ENCODE measurements at regions not wholly inside any gene's neighbourhood (a gene's known extent, or its start where the extent isn't known, plus 50 kb on each side); places are given as distances from the start of the nearest gene placed in this dataset.
"Not testable (repeated sequence)": the region's sequence is repeated elsewhere in the genome, so short reads cannot be mapped to it uniquely, and the experiment has no call there.

DNA sequence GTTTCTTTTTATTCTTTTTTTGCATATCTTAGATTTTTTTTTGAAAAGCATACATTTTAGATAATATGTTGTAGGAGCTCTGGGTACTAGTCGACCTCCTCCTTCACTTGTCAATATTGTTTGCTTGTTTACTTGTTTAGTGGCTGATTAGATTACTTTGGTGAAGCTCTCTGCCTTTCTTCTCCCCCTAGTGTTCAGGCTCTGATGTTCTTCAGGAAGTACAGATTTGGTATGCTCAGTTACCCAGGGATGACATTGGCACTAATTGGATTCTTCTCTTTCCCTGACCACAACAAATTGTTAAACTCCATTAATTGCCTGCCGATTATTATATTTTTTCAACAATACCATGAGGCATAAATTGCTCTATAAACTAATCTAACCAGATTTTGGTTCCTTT lies 491.2 kb downstream of the SUCLG1 start:
- Histone ChIP-seq H3K79me2 (ENCODE audit: control insufficient read depth, insufficient read depth, low read length) (no peaks in the 10 kb centered on the region), H3K4me2 (ENCODE audit: extremely low read depth, insufficient read depth, low read length) (no peak overlapping the region), H3K27me3 (ENCODE audit: control insufficient read depth, insufficient read depth, low read length) (no peaks in the 10 kb centered on the region), H2AFZ (ENCODE audit: low read length) (no peak overlapping the region), H3K4me3 (replicated peaks in 1 of 4; ENCODE audit: control extremely low read depth in 1 of 4, insufficient read depth in 1 of 4, low read depth in 3 of 4, low read length in 4 of 4) (no peak overlapping the region), H3K27ac (ENCODE audit: insufficient read depth, low read length) (no peak overlapping the region), H3K9me3 (ENCODE audit: control insufficient read depth, insufficient read depth, low read depth, low read length) (no peaks in the 10 kb centered on the region), H3K4me1 (ENCODE audit: control insufficient read depth, extremely low read depth, insufficient read depth, low read length) (no peaks in the 10 kb centered on the region), H3K9ac (ENCODE audit: insufficient read depth, low read length) (no peak overlapping the region), H4K20me1 (ENCODE audit: control insufficient read depth, extremely low read depth, insufficient read depth, low read length) (no peaks in the 10 kb centered on the region), H3K36me3 (ENCODE audit: control insufficient read depth, insufficient read depth, low read length) (no peaks in the 10 kb centered on the region)
- TF ChIP-seq EZH2 (IDR thresholded peaks at IDR 0.05; ENCODE audit: low read length, missing control alignments) (no peak), CTCF (conservative IDR thresholded peaks at IDR 0.05 in 1 of 2, IDR thresholded peaks at IDR 0.05 in 1 of 2; ENCODE audit: low read depth in 1 of 2, low read length in 2 of 2) (no peak)
- DNase-seq (ENCODE audit: low read depth in 2 of 2) = no peak

DNA sequence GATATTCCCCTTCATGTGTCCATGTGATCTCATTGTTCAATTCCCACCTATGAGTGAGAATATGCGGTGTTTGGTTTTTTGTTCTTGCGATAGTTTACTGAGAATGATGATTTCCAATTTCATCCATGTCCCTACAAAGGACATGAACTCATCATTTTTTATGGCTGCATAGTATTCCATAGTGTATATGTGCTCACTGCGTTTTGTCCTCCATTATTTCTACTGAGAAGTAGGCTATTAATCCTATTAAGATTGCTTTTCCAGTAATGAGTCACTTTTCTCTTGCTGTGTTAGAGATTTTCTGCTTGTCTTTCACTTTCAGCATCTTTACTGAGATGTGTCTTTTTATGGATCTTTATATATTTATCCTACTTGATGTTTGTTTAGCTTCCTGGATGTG lies 492.1 kb downstream of the SUCLG1 start:
- H3K4me1 ChIP-seq (ENCODE audit: control insufficient read depth, extremely low read depth, insufficient read depth, low read length); DNase-seq (ENCODE audit: low read depth in 2 of 2); H4K20me1 ChIP-seq (ENCODE audit: control insufficient read depth, extremely low read depth, insufficient read depth, low read length); H3K27ac ChIP-seq (ENCODE audit: insufficient read depth, low read length); H3K79me2 ChIP-seq (ENCODE audit: control insufficient read depth, insufficient read depth, low read length); H3K27me3 ChIP-seq (ENCODE audit: control insufficient read depth, insufficient read depth, low read length); H3K9ac ChIP-seq (ENCODE audit: insufficient read depth, low read length); H2AFZ ChIP-seq (ENCODE audit: low read length); H3K9me3 ChIP-seq (ENCODE audit: control insufficient read depth, insufficient read depth, low read depth, low read length); H3K4me2 ChIP-seq (ENCODE audit: extremely low read depth, insufficient read depth, low read length); H3K4me3 ChIP-seq (replicated peaks in 1 of 4; ENCODE audit: control extremely low read depth in 1 of 4, insufficient read depth in 1 of 4, low read depth in 3 of 4, low read length in 4 of 4); H3K36me3 ChIP-seq (ENCODE audit: control insufficient read depth, insufficient read depth, low read length): not testable (repeated sequence)

GRCh38 chr2:83961512-83961911 lies 497.6 kb downstream of the SUCLG1 start:
- Histone ChIP-seq H3K36me3 (ENCODE audit: control insufficient read depth, insufficient read depth, low read length) (no peaks in the 10 kb centered on the region), H3K9ac (ENCODE audit: insufficient read depth, low read length) (no peak overlapping the region), H3K27me3 (ENCODE audit: control insufficient read depth, insufficient read depth, low read length) (no peaks in the 10 kb centered on the region), H2AFZ (ENCODE audit: low read length) (no peak overlapping the region), H3K4me2 (ENCODE audit: extremely low read depth, insufficient read depth, low read length) (no peak overlapping the region), H3K4me3 (replicated peaks in 1 of 4; ENCODE audit: control extremely low read depth in 1 of 4, insufficient read depth in 1 of 4, low read depth in 3 of 4, low read length in 4 of 4) (no peak overlapping the region), H3K27ac (ENCODE audit: insufficient read depth, low read length) (no peak overlapping the region), H3K79me2 (ENCODE audit: control insufficient read depth, insufficient read depth, low read length) (no peaks in the 10 kb centered on the region), H4K20me1 (ENCODE audit: control insufficient read depth, extremely low read depth, insufficient read depth, low read length) (no peaks in the 10 kb centered on the region), H3K4me1 (ENCODE audit: control insufficient read depth, extremely low read depth, insufficient read depth, low read length) (no peaks in the 10 kb centered on the region), H3K9me3 (ENCODE audit: control insufficient read depth, insufficient read depth, low read depth, low read length) (no peaks in the 10 kb centered on the region)
- DNase-seq (ENCODE audit: low read depth in 2 of 2) = no peak
- no peak for TF ChIP-seq EZH2 (IDR thresholded peaks at IDR 0.05; ENCODE audit: low read length, missing control alignments)

- H3K9ac ChIP-seq (ENCODE audit: insufficient read depth, low read length) = no peak overlapping the region
- no peak overlapping the region for H3K27ac ChIP-seq (ENCODE audit: insufficient read depth, low read length)
- H3K4me2 ChIP-seq (ENCODE audit: extremely low read depth, insufficient read depth, low read length) = no peak overlapping the region
- H3K79me2 ChIP-seq (ENCODE audit: control insufficient read depth, insufficient read depth, low read length) = no peaks in the 10 kb centered on the region
- no peaks in the 10 kb centered on the region for H3K4me1 ChIP-seq (ENCODE audit: control insufficient read depth, extremely low read depth, insufficient read depth, low read length)
- H3K9me3 ChIP-seq (ENCODE audit: control insufficient read depth, insufficient read depth, low read depth, low read length) = no peaks in the 10 kb centered on the region
- DNase-seq (ENCODE audit: low read depth in 2 of 2) = no peak
- no peak overlapping the region for H2AFZ ChIP-seq (ENCODE audit: low read length)
- H3K27me3 ChIP-seq (ENCODE audit: control insufficient read depth, insufficient read depth, low read length) = no peaks in the 10 kb centered on the region
- no peak overlapping the region for H3K4me3 ChIP-seq (replicated peaks in 1 of 4; ENCODE audit: control extremely low read depth in 1 of 4, insufficient read depth in 1 of 4, low read depth in 3 of 4, low read length in 4 of 4)
- no peaks in the 10 kb centered on the region for H4K20me1 ChIP-seq (ENCODE audit: control insufficient read depth, extremely low read depth, insufficient read depth, low read length)
- TF ChIP-seq CTCF (conservative IDR thresholded peaks at IDR 0.05 in 1 of 2, IDR thresholded peaks at IDR 0.05 in 1 of 2; ENCODE audit: low read depth in 1 of 2, low read length in 2 of 2) (no peak), EZH2 (IDR thresholded peaks at IDR 0.05; ENCODE audit: low read length, missing control alignments) (no peak)
- no peaks in the 10 kb centered on the region for H3K36me3 ChIP-seq (ENCODE audit: control insufficient read depth, insufficient read depth, low read length)
Measured at GRCh38 chr2:83960371-83960770, 498.7 kb downstream of the SUCLG1 start.

All from fibroblast of lung (primary cell).